ENCODE measurements at regions not wholly inside any gene's neighbourhood (a gene's known extent, or its start where the extent isn't known, plus 50 kb on each side); places are given as distances from the start of the nearest gene placed in this dataset.

DNA sequence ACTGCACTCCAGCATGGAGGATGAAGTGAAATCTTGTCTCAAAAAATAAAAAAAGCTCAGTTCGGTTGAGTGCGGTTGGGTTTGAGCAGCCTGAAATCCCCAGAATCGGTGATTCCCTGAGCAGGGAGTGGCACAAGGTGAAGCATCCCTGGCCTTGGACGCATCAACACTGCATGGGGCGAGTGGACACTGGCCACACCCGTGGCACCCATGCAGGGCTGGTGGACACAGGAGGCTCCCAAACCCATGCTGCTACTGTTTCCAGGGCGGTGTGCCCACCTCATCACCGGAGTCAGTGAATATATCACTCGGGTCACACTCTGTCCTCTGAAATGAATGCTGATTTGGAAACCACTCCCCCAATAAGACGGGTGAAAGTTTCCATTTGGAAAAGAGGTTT lies 53.4 kb upstream of the ACTRT2 start:
- Histone ChIP-seq H2AK9ac (replicated peaks; ENCODE audit: low read depth, low read length, poor library complexity) (no peak overlapping the region), H3K56ac (ENCODE audit: extremely low read depth, insufficient read depth, low read length) (no peak overlapping the region), H3K4me1 (ENCODE audit: control insufficient read depth, insufficient read depth, low read length) (no peaks in the 10 kb centered on the region), H2AFZ (replicated peaks; ENCODE audit: low read length, poor library complexity) (no peak overlapping the region), H4K5ac (ENCODE audit: low read depth, low read length) (no peak overlapping the region), H3K9me3 (ENCODE audit: control insufficient read depth, insufficient read depth, low read length) (peaks cover 73% of the 10 kb centered on the region), H3K4me3 (ENCODE audit: insufficient read depth, low read depth, low read length) (no peak overlapping the region), H2AK5ac (ENCODE audit: low read depth, low read length) (no peak overlapping the region), H3K18ac (ENCODE audit: low read depth, low read length) (no peak overlapping the region), H4K8ac (ENCODE audit: low read depth in 2 of 2, low read length in 2 of 2) (no peak overlapping the region), H4K20me1 (ENCODE audit: insufficient read depth, low read length) (no peaks in the 10 kb centered on the region), H2BK120ac (ENCODE audit: low read depth, low read length) (no peak overlapping the region), H3K14ac (replicated peaks; ENCODE audit: low read depth, low read length) (no peak overlapping the region), H2BK20ac (ENCODE audit: low read depth, low read length) (no peak overlapping the region), H3K27me3 (ENCODE audit: control insufficient read depth, insufficient read depth, low read length) (no peaks in the 10 kb centered on the region), H3K36me3 (ENCODE audit: control insufficient read depth, insufficient read depth, low read length) (no peaks in the 10 kb centered on the region), H3K23ac (ENCODE audit: low read depth, low read length) (no peak overlapping the region), H3K4ac (ENCODE audit: low read depth, low read length) (no peak overlapping the region), H2BK5ac (ENCODE audit: low read depth, low read length, poor library complexity, severe bottlenecking) (no peak overlapping the region), H3K27ac (ENCODE audit: insufficient read depth, low read length) (no peak overlapping the region), H3K79me1 (ENCODE audit: low read depth in 1 of 2, low read length in 2 of 2) (no peaks in the 10 kb centered on the region), H3K4me2 (ENCODE audit: low read depth, low read length) (no peak overlapping the region), H2BK15ac (ENCODE audit: low read depth, low read length) (no peak overlapping the region), H3K9ac (ENCODE audit: low read depth, low read length) (no peak overlapping the region), H4K91ac (ENCODE audit: insufficient read depth, low read depth, low read length) (no peak overlapping the region), H3K9me1 (ENCODE audit: insufficient read depth, low read length) (no peaks in the 10 kb centered on the region)
- ChIA-PET CTCF (no interaction called here), POLR2A (ENCODE audit: unreplicated experiment) (no interaction called here)
- 62% methylated on average over 5 of the region's 10 CpGs; no CpG with 5 or more reads in 1 of the 2 experiments for WGBS, 2 experiments (ENCODE audit: extremely low coverage in 2 of 2, insufficient read length in 1 of 2)
- no peak for DNase-seq
- ATAC-seq (ENCODE audit: low read depth) = no peak
- intact Hi-C loops (cut with micrococcal nuclease) = no loop called here
- TF ChIP-seq RFX5 (IDR thresholded peaks at IDR 0.05; ENCODE audit: low read depth, low read length) = no peak
- BruUV-seq (replicated peaks) = no TSS peak
- in situ Hi-C loops (cut with MboI; ENCODE audit: low sequenced_read_pairs) = no loop called here
- dilution Hi-C loops (cut with HindIII; ENCODE audit: low sequenced_read_pairs, unreplicated experiment) = no loop called here

Data from IMR-90 (cell line).